GM18526 (cell line): ENCODE measurements at regions not wholly inside any gene's neighbourhood (a gene's known extent, or its start where the extent isn't known, plus 50 kb on each side); places are given as distances from the start of the nearest gene placed in this dataset.

Source experiments
- POLR2A ChIP-seq: IDR thresholded peaks from 3 replicates; pipeline ENCODE4 v1.6.1; 2011; ENCODE audit not compliant: insufficient read length; ENCODE audit errors: extremely low read depth

DNA sequence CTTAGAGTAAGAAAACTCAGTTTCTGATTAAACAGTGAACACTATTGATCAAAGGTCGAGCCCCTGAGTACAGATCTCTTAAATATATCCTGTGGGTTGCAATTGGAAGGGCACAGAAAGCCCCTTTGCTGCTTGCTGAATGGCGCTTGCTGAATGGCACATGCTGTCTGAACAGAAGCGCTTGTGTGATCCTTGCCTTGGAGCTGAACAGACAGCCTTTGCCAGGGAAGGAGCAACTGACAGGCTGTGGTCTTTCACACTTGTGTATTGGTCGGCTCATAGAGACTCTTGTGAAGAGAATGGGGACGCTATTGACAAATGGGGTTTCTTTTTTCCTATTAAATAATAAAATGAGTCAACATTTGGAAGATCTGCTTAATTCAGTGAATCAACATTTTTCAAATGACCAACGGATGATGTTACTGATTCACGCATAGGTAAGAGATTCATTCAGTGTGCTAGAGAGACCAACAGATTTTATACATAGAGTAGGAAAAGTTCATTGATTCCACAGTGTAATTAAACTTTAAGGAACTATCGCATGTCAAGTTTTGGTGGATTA, 99.4 kb upstream of the TNS3 start:
- no peak for TF ChIP-seq POLR2A

DNA sequence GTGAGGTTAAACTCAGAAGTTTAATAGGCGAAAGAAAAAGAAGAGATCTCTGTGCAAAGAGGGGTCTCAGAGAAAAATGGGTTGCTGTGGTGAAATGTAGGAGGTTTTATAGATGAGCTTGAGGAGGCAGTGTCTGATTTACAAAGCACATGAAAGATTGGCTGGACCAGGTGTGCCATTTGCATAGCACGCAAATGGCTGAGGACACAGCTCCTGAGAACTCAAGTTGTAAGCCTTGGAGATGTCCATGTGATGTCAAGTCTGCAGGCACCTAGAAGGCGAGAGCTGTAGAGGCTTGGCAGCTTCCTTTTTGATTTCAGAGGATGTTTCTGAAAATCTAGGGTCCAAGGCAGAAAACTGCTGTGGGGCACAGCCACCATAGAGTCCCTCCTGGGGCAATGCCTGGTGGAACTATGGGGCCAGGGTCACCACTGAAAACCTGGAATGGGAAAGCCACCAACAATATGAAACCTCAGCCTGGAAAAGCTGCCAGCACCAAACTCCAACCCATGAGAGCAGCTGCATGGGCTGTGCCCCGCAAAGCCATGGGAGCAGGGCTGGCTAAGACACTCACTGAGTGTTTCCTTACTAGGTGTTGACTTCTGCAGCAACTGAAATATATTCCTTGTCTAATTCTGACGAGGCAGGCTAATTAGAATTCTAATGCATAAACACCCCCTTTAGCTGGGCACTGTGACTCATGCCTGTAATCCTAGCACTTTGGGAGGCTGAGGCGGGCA, 96.9 kb upstream of the TNS3 start:
- no peak for TF ChIP-seq POLR2A

DNA sequence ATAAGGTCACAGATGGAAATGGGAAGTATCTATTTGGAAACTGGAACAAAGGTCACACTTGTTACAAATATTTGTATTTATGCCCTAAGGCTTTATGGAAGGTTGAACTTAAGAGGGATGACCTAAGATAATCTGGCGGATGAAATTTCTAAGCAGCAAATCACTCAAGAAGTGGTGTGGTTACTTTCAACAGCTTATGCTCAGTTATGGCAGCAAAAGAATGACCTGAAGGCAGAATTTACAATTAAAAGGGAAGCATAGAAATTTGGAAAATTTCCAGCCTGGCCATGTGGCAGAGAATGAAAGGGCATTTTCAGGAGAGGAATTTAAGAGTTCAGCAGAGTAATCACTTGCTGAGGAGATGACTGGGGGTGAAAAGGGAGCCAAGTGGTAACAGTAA, 95.8 kb upstream of the TNS3 start:
- no peak for TF ChIP-seq POLR2A

DNA sequence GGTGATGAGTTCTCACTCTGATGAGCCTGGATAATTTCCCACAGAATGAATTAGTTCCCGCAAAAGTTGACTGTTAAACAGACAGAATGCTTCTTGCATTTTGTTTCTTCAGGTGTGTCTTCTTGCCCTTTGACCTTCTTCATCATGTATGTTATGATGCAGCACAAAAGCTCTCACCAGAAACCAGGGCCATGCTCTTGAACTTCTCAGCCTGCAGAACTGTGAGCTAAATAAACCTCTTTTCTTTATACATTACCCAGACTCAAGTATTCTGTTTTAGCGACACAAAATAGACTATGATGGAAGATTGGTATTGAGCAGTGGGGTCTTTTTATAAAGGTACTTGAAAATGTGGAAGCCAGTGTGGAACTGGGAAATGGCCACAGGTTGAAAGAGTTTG, 95.2 kb upstream of the TNS3 start:
- no peak for TF ChIP-seq POLR2A

DNA sequence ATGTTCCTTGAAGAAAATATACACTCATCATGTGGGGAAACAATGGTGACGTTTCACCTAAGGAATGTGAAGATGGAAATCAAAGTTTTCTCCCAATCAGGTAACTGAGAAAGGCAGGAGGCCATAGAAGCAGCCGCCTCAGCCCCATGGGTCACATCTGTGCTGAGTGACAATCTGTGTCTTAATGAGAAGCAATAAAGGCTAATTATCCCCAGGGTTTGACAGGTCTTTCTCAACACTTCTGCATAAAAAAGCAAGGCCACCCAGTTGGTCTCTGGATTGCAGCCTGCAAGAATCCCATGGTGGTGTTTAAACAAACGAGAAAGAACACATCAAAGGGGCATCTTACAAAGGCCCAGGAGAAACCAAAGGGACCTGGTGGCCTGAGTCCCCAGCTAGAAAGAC, 91.1 kb upstream of the TNS3 start:
- no peak for TF ChIP-seq POLR2A

DNA sequence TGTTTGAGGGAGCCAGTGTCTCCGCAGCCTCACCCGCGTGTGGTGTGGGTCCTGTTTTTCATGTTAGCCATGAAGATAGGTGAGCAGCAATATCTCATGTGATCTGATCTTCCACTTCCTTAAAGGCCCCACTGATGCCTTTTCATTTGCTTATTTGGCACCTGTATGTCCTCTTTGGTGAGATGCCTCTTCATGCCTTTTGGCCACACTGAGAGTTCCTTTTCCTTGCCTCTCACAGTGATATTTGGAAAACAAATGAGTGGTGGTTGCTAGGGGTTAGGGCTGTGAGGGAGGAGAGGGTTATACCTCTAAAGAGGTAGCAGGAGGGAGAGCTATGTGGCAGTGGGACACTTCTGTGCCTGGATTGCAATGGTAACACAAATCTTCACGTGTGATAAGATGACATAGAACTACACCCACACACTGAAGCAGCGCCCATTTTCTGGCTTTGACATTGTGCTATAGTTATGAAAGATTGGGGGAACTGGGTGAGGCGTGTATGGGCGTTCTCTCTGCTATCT, 90.4 kb upstream of the TNS3 start:
- TF ChIP-seq POLR2A = no peak

DNA sequence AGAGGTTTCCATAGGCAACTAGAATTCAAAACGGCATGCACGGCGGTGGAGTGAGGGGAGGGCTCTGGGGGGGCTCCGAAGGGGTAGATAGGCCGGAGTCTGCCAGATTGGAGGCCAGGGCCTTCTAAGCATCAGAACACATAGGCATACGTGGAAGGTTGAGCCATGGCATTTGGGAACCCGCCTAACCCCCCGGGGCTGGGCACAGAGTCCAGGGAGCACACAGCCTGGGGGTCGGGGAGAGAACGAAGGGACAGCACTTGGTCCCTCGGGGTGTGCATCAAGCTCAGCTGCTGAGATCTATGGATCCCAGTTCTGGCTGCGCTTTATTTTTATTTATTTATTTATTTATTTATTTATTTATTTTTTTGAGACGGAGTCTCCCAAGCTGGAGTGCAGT, 89.4 kb upstream of the TNS3 start:
- TF ChIP-seq POLR2A = no peak

DNA sequence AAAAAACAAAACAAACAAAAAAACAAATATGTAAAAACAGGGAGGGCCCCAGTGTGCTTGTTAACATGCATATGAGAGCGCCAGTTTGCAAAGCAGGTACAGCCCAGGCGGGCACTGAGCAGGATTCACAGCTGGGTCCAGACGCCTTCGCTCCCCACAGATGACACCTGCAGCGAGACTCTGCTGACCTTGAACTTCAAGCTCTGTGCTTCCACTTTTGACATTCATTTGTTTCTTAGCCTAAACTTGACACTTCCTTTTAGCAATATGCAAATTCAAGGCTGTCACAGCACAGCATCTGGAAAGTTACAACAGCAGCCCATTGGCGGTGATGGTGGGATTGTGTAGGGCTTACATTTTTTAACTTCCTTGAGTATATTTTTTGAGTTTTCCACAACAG, 88.8 kb upstream of the TNS3 start:
- peak; percentile 17 for TF ChIP-seq POLR2A

DNA sequence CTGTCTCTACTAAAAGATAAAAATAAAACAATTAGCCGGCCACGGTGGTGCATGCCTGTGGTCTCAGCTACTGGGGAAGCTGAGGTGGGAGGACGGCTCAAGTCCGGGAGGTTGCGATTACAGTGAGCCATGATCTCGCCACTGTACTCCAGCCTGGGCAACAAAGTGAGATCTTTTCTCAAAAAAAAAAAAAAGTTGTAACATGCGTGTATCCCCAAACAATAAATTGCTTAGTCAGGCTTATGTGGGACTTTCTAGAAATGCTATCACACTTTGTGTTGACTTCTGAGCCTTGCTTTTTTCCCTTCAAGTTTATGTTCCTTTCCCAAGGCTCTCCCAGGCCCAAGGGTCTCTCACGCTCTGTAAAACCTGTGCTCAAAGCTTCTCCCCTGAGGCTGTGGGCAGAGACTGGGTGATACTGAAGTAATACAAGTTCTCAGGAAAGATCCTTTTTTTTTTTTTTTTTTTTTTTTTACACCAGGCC, 88.0 kb upstream of the TNS3 start:
- no peak for TF ChIP-seq POLR2A

DNA sequence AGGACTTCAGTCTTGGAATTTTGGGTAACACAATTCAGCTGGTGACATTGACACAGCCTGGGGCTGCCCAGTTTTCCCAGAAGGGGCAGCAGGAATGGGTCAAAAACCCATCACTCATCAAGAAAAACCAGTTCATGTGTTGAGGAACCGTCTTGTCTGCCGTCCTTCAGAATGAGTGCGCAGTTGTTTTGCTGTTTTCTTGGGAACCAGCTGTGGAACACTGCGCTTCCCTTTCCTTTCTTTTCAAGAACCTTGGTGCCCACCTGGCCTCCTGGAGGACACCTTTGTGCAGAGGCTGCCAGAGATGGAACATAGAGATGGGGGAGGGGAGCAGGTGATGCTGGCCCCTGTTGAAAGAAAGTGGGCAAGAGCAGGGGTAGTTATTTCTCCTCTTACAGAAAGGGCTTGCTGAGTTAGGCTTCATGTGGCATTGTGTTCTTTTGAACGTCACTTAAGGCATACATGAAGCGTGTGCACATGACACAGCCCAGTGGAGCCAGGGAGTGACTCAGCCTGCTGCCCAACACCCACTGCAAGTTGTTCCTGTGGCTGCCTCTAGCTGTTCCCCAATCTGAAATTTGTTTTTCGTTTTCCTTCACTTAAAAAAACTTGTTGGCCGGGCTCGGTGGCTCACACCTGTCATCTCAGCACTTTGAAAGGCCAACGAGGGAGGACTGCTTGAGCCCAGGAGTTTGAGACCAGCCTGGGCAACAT, 87.4 kb upstream of the TNS3 start:
- TF ChIP-seq POLR2A = no peak

DNA sequence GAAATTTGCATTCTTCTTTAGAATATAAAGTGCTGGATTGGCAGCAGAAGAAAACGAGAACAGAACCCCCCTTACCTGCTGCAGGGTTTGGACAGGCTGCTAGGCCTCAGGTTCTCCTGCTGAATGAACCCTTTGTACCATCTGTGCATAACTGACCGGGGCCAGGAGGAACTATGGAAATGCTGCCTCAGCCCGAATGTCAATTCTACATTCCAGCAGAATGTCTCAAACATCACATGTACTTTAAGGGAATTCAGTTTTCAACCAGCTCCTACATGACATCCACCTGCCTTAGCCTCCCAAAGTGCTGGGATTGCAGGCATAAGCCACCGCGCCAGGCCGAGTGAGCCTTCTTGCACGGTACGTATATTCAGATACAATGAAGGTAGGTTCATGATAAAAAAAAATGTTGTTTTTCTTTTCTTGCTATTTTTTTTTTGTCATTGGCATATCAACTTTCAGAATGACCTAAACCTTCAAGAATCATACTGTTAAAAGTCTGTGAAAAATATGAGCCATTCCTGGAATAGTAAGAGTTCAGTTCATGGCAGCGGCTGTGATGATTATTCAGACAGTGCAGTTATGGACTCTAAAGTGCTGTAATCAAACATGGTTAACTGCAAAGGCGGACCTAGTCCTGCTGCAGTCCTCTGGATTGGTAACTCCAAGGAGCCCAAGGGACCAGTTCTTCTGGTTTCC, 84.4 kb upstream of the TNS3 start:
- no peak for TF ChIP-seq POLR2A

DNA sequence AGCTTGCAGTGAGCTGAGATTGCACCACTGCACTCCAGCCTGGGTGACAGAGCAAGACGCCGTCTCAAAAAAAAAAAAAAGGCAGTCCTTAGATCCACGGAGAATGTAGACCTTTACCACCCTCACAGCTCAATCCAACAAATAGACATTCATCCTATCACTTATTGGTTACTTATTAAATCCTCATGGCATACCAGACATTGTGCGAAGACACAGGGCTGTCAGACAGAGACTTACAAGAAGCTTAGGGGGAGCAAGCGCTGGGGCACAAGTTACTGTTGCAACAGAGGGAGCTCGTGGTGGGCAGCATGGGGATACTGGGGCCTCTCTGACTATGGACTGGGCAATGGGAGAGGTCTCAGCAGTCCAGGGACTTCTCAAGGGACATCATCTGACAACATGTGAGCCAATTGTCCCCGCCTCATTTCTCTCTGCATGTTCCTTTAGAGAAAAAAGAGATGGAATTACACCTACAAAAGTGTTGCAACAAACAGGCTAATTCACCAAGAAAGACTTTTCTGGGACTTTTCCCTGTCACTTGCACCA, 82.8 kb upstream of the TNS3 start:
- TF ChIP-seq POLR2A = no peak

DNA sequence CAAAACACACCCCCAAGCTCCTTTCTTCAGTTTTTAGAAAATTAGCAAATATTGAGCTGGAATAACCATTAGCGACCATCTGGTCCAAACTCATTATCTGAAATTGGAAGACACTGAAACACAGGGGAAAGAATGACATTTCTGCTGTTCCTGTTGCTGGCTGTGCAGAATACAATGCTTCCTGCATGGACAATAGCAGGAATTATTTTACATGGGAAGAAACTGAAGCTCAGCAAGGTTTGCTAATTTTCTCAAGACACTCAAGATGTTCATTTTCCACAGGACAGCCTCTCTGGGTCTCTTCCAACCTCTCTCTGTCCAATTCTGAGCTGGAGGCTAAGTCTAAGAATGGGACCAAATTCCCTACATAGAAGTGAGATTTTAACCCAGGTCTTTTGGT, 81.9 kb upstream of the TNS3 start:
- TF ChIP-seq POLR2A = no peak

DNA sequence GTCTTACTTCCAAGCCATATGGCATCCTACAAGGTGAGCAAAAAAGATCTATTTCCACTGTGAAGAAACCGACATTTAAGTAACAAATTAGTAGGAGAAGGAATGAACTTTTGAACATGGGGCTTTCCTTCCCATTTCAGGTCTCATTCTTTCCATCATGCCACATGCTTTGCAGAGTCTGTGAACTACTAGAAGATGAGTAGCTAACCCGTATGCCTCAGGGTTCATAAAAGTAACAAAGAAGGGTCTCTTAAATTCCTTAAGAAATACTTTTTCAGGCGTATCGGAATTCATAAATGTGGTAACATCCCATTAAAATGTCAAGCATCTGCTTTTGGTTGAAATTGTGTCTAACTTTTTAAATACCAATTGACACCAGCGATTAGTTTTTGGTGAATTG, 81.3 kb upstream of the TNS3 start:
- no peak for TF ChIP-seq POLR2A

DNA sequence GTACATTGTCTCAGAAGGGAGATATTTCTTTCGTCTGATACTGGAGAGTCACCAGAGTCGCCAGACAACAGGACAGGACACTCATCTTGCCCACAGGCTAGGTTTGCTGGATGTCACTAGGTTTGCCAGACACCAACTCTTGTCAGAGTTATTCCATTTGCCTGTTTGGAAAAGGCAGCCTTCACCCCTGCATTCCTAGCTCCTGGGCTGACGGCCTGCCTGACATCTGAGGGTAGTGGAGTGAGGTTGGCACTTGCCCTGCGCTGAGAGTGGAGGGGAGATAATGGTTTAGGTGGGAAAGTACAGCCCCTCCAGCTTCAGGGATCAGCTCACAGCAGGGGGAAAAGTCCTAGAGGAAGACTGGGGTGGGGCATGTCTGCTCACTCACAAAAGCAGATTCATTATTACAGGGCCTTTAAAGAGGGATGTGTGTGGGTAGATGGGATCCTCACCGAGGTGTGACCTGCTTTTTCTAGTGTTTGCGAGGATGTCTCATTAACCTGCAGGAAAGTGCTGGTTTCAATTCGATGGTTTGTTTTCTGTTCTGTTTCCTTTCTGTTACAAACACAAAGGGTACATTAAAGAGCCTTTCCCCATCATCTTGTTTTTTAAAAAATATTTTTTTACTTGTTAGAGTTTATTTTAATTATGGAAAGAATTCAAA, 79.3 kb upstream of the TNS3 start:
- TF ChIP-seq POLR2A = no peak
